Upper lobe of left lung (tissue), 4 donors: ENCODE measurements at regions not wholly inside any gene's neighbourhood (a gene's known extent, or its start where the extent isn't known, plus 50 kb on each side); places are given as distances from the start of the nearest gene placed in this dataset.

Experiments used
- CTCF ChIP-seq, 6 experiments: fragments of 450-650 bp in 4 of 6; fragments of 200-600 bp in 2 of 6; sonication (generic) in 2 of 6; IDR thresholded peaks; one replicate each; pipeline ENCODE4 v1.5.1; 2016 to 2019; ENCODE audit warnings: antibody characterized with exemption in 6 of 6
- POLR2A ChIP-seq, 4 donors: fragments of 450-650 bp; IDR thresholded peaks; one replicate each; pipeline ENCODE4 v1.5.1; 2016 to 2017; ENCODE audit warnings: antibody characterized with exemption in 4 of 4, mild to moderate bottlenecking in 2 of 4
- POLR2AphosphoS5 ChIP-seq, 2 donors: sonication (generic); formaldehyde crosslinking; IDR thresholded peaks; one replicate each; pipeline ENCODE4 v1.5.1; 2017; ENCODE audit warnings: antibody characterized with exemption in 2 of 2

GRCh38 chr11:13215149-13215548 is 62.4 kb upstream of the BMAL1 start:
- no peak for TF ChIP-seq POLR2A (IDR thresholded peaks at IDR 0.05)
- TF ChIP-seq CTCF (IDR thresholded peaks at IDR 0.05) = no peak
- TF ChIP-seq POLR2AphosphoS5 (IDR thresholded peaks at IDR 0.05) = no peak
